Stomach (tissue), 4 donors: ENCODE measurements at regions not wholly inside any gene's neighbourhood (a gene's known extent, or its start where the extent isn't known, plus 50 kb on each side); places are given as distances from the start of the nearest gene placed in this dataset.

Source experiments
- POLR2A ChIP-seq, 4 donors: fragments of 450-650 bp; IDR thresholded peaks; one replicate each; pipeline ENCODE4 v1.6.1; 2016; ENCODE audit warnings: antibody characterized with exemption in 4 of 4, control low read depth in 2 of 4, mild to moderate bottlenecking in 1 of 4, moderate library complexity in 1 of 4
- TF ChIP-seq, protein P1 (sequence below), 7 experiments: fragments of 450-650 bp in 4 of 7; fragments of 200-600 bp in 3 of 7; sonication (generic) in 3 of 7; IDR thresholded peaks; one replicate each; pipeline ENCODE4 v1.5.1; 2016 to 2019; ENCODE audit warnings: antibody characterized with exemption in 7 of 7, control low read depth in 2 of 7, mild to moderate bottlenecking in 1 of 7

DNA sequence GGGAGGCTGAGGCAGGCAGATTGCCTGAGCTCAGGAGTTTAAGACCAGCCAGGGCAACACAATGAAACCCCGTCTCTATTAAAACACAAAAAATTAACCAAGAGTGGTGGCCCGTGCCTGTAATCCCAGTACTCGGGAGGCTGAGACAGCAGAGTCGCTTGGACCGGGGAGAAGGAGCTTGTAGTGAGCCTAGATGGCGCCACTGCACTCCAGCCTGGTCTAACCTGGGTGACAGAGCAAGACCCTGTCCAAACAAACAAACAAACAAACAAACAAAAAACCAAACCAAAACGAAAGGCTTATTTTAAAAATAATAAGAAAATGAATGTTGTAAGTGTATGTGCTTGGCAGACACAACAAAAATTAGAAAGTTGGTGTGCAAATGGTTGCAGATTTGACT lies 536.3 kb upstream of the PTPRD start:
- TF ChIP-seq, protein P1, sequence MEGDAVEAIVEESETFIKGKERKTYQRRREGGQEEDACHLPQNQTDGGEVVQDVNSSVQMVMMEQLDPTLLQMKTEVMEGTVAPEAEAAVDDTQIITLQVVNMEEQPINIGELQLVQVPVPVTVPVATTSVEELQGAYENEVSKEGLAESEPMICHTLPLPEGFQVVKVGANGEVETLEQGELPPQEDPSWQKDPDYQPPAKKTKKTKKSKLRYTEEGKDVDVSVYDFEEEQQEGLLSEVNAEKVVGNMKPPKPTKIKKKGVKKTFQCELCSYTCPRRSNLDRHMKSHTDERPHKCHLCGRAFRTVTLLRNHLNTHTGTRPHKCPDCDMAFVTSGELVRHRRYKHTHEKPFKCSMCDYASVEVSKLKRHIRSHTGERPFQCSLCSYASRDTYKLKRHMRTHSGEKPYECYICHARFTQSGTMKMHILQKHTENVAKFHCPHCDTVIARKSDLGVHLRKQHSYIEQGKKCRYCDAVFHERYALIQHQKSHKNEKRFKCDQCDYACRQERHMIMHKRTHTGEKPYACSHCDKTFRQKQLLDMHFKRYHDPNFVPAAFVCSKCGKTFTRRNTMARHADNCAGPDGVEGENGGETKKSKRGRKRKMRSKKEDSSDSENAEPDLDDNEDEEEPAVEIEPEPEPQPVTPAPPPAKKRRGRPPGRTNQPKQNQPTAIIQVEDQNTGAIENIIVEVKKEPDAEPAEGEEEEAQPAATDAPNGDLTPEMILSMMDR (IDR thresholded peaks at IDR 0.05) = no peak
- no peak for TF ChIP-seq POLR2A (IDR thresholded peaks at IDR 0.05)
